OCI-LY7 (cell line): ENCODE measurements at regions not wholly inside any gene's neighbourhood (a gene's known extent, or its start where the extent isn't known, plus 50 kb on each side); places are given as distances from the start of the nearest gene placed in this dataset.

Experiments used
- EZH2phosphoT487 ChIP-seq: fragments of 200-600 bp; sonication (generic); IDR thresholded peaks from 2 replicates; pipeline ENCODE4 v1.6.1; 2018; ENCODE audit warnings: low read depth, borderline replicate concordance, mild to moderate bottlenecking, mixed run types, antibody characterized with exemption, low read length, moderate library complexity, mixed read lengths
- TF ChIP-seq, protein P1 (sequence below): fragments of 200-600 bp; sonication (generic); conservative IDR thresholded peaks from 2 replicates; pipeline ENCODE4 v1.5.1; 2014; ENCODE audit warnings: mild to moderate bottlenecking, antibody characterized with exemption, low read length, moderate library complexity, mixed read lengths

DNA sequence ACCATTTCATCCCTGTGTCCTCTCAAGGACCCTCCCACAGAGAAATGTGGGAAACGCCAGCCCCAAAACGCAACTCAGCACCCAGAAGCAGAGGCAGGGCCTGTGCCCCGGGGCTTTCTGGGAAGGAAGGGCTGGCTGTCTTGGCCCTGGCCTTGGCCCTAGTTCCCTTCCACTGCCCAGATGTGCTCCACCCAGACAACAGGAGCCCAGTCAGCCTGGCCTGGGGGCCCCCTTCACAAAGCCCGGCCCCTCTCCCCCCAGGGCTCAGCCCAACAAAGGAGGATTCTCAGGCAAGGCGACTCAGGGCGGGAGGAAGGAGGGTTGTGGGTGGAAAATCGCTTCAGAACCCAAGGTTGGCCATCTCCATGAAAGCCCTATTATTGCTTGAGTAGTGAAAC, 82.5 kb downstream of the PJA1 start:
- TF ChIP-seq, protein P1, sequence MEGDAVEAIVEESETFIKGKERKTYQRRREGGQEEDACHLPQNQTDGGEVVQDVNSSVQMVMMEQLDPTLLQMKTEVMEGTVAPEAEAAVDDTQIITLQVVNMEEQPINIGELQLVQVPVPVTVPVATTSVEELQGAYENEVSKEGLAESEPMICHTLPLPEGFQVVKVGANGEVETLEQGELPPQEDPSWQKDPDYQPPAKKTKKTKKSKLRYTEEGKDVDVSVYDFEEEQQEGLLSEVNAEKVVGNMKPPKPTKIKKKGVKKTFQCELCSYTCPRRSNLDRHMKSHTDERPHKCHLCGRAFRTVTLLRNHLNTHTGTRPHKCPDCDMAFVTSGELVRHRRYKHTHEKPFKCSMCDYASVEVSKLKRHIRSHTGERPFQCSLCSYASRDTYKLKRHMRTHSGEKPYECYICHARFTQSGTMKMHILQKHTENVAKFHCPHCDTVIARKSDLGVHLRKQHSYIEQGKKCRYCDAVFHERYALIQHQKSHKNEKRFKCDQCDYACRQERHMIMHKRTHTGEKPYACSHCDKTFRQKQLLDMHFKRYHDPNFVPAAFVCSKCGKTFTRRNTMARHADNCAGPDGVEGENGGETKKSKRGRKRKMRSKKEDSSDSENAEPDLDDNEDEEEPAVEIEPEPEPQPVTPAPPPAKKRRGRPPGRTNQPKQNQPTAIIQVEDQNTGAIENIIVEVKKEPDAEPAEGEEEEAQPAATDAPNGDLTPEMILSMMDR: no peak
- TF ChIP-seq EZH2phosphoT487: no peak
